GM21723 (cell line): ENCODE measurements at regions not wholly inside any gene's neighbourhood (a gene's known extent, or its start where the extent isn't known, plus 50 kb on each side); places are given as distances from the start of the nearest gene placed in this dataset.
"Not testable (repeated sequence)": the region's sequence is repeated elsewhere in the genome, so short reads cannot be mapped to it uniquely, and the experiment has no call there.

ENCODE experiments used
- ATAC-seq: cut with Tn5 transposase; IDR thresholded peaks from one replicate; pipeline ENCODE4 v1.9.1; 2021; ENCODE audit warnings: mild to moderate bottlenecking, moderate library complexity; ENCODE audit not compliant: unreplicated experiment

GRCh38 chr17:31750578-31750977 lies 108.5 kb downstream of the COPRS start:
- ATAC-seq = no peak

- no peak for ATAC-seq
Measured at GRCh38 chr17:31748881-31749280, 110.2 kb downstream of the COPRS start.

- ATAC-seq = no peak
Measured at GRCh38 chr17:31746884-31747495, 112.1 kb downstream of the COPRS start.

- ATAC-seq = no peak
Measured at GRCh38 chr17:31745964-31746600, 113.0 kb downstream of the COPRS start.

- ATAC-seq = no peak
Measured at GRCh38 chr17:31744511-31744951, 114.5 kb downstream of the COPRS start.

GRCh38 chr17:31743797-31744196 lies 115.2 kb downstream of the COPRS start:
- no peak for ATAC-seq

GRCh38 chr17:31741371-31741770 lies 117.7 kb downstream of the COPRS start:
- no peak for ATAC-seq

- ATAC-seq = no peak
Measured at GRCh38 chr17:31740611-31741082, 118.4 kb downstream of the COPRS start.

GRCh38 chr17:31738996-31739699 lies 119.9 kb downstream of the COPRS start:
- no peak for ATAC-seq

GRCh38 chr17:31738488-31738887 lies 120.6 kb downstream of the COPRS start:
- no peak for ATAC-seq

GRCh38 chr17:31738067-31738466 lies 121.0 kb downstream of the COPRS start:
- ATAC-seq = no peak

GRCh38 chr17:31736855-31737625 lies 122.0 kb downstream of the COPRS start:
- no peak for ATAC-seq

- no peak for ATAC-seq
Measured at GRCh38 chr17:31733326-31733725, 125.7 kb downstream of the COPRS start.

- not testable (repeated sequence) for ATAC-seq
Measured at GRCh38 chr17:31731585-31732154, 127.4 kb downstream of the COPRS start.

GRCh38 chr17:31731118-31731517 lies 127.9 kb downstream of the COPRS start:
- ATAC-seq = no peak

- ATAC-seq = no peak
Measured at GRCh38 chr17:31726980-31727427, 132.0 kb downstream of the COPRS start.

GRCh38 chr17:31724619-31725018 lies 134.4 kb downstream of the COPRS start:
- no peak for ATAC-seq

- ATAC-seq = no peak
Measured at GRCh38 chr17:31724026-31724425, 135.0 kb downstream of the COPRS start.

- no peak for ATAC-seq
Measured at GRCh38 chr17:31722251-31723056, 136.6 kb downstream of the COPRS start.
